Naive thymus-derived CD4-positive, alpha-beta T cell (primary cell): ENCODE measurements at regions not wholly inside any gene's neighbourhood (a gene's known extent, or its start where the extent isn't known, plus 50 kb on each side); places are given as distances from the start of the nearest gene placed in this dataset.
A peak's percentile ranks its signal among the peaks of the same experiment; 100 is the strongest.

Experiments used
- ATAC-seq: fragments of 150-1000 bp; cut with Tn5 transposase; 2 replicates; pipeline ENCODE4 v1.10.0; 2021; ENCODE audit warnings: mild to moderate bottlenecking, moderate library complexity
- CTCF ChIA-PET: fragments of 350-600 bp; sonication (Branson Sonifier 250); formaldehyde crosslinking; loops from one replicate; lab custom pipeline; 2021; ENCODE audit warnings: antibody characterized with exemption; lab: Charles Lee
- POLR2A ChIA-PET: fragments of 350-600 bp; sonication (Branson Sonifier 250); formaldehyde crosslinking; loops from one replicate; lab custom pipeline; 2021; ENCODE audit warnings: antibody characterized with exemption, inconsistent platforms; lab: Charles Lee
- DNase-seq, 9 donors: peaks; one replicate each; pipeline versions ENCODE4 v3.0.0 to v3.0.0-alpha.2; 2020 to 2022; ENCODE audit warnings: mixed read lengths in 1 of 9
- H3K27ac ChIP-seq: one replicate; pipeline ENCODE4 v1.7.0; 2013; ENCODE audit warnings: mild to moderate bottlenecking, low read depth, low read length, moderate library complexity
- H3K27me3 ChIP-seq, 2 donors: one replicate each; pipeline ENCODE4 v1.7.0; 2013; ENCODE audit warnings: low read length in 2 of 2, mild to moderate bottlenecking in 2 of 2, moderate library complexity in 2 of 2; ENCODE audit not compliant: control insufficient read depth in 2 of 2, insufficient read depth in 2 of 2
- H3K36me3 ChIP-seq, 3 experiments: 1 replicate in 2 of 3; 2 replicates in 1 of 3; pipeline ENCODE4 v1.7.0; 2013; ENCODE audit warnings: low read length in 3 of 3, mild to moderate bottlenecking in 3 of 3, moderate library complexity in 1 of 3; ENCODE audit not compliant: insufficient read depth in 3 of 3, control insufficient read depth in 2 of 3
- H3K4me1 ChIP-seq, 2 donors: one replicate each; pipeline ENCODE4 v1.7.0; 2013; ENCODE audit warnings: low read length in 2 of 2, mild to moderate bottlenecking in 2 of 2, moderate library complexity in 1 of 2; ENCODE audit not compliant: control insufficient read depth in 2 of 2, insufficient read depth in 2 of 2
- H3K4me3 ChIP-seq: 2 replicates; pipeline ENCODE4 v1.7.0; 2013; ENCODE audit warnings: mild to moderate bottlenecking, low read length
- H3K9me3 ChIP-seq, 3 experiments: 1 replicate in 2 of 3; 2 replicates in 1 of 3; pipeline ENCODE4 v1.7.0; 2013; ENCODE audit warnings: low read length in 3 of 3; ENCODE audit not compliant: control insufficient read depth in 2 of 3
- H3K27ac Mint-ChIP-seq, 9 donors: one replicate each; pipeline ENCODE4 v1.8.0; 2020 to 2022; ENCODE audit warnings: mixed read lengths in 9 of 9, mild to moderate bottlenecking in 8 of 9, moderate library complexity in 5 of 9, inconsistent platforms in 2 of 9
- H3K27me3 Mint-ChIP-seq, 5 donors: one replicate each; pipeline ENCODE4 v1.8.0; 2021 to 2022; ENCODE audit warnings: mixed read lengths in 5 of 5, mild to moderate bottlenecking in 1 of 5
- H3K36me3 Mint-ChIP-seq, 5 donors: one replicate each; pipeline ENCODE4 v1.8.0; 2020 to 2022; ENCODE audit warnings: mixed read lengths in 5 of 5, mild to moderate bottlenecking in 3 of 5, inconsistent platforms in 1 of 5
- H3K4me1 Mint-ChIP-seq, 7 donors: one replicate each; pipeline ENCODE4 v1.8.0; 2020 to 2022; ENCODE audit warnings: mixed read lengths in 7 of 7, mild to moderate bottlenecking in 3 of 7, inconsistent platforms in 1 of 7
- H3K4me3 Mint-ChIP-seq, 10 donors: one replicate each; pipeline ENCODE4 v1.8.0; 2020 to 2022; ENCODE audit warnings: mild to moderate bottlenecking in 10 of 10, mixed read lengths in 10 of 10, moderate library complexity in 6 of 10, inconsistent platforms in 2 of 10
- H3K9me3 Mint-ChIP-seq, 11 donors: one replicate each; pipeline ENCODE4 v1.8.0; 2020 to 2022; ENCODE audit warnings: mixed read lengths in 11 of 11, mild to moderate bottlenecking in 4 of 11, inconsistent platforms in 1 of 11, moderate library complexity in 1 of 11
- intact Hi-C, 2 donors: fragments of 100-400 bp; cut with micrococcal nuclease; formaldehyde crosslinking; loops; one replicate each; pipeline ENCODE4 v1.15.1; 2023

DNA sequence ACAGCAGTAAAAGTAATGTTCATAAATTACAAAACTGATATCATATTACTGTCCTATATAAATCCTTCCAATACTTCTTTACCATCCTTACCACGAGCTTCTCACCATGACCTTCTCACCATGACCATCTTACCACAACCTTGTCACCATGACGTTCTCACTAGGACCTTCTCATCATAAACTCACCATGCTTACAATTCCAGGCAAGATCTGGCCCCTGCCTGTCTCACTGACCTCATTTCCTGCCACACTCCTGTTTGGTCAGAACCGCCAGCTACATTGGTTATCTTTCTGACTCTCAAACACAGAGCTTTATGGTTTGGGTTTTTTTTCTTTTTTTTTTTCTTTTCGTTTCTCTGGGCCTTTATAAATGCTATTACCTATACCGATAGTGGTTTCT is 827.6 kb downstream of the RNF144A start:
- H3K4me3 Mint-ChIP-seq: peak overlapping the region in 1 of 10 donors; percentile 4
- H3K36me3 ChIP-seq: no peaks in the 10 kb centered on the region
- H3K27me3 Mint-ChIP-seq: peaks cover 0 to 3% (median 0%) of the 10 kb centered on the region in 5 donors
- POLR2A ChIA-PET: no interaction called here
- H3K4me1 ChIP-seq: peaks cover 0 to 32% of the 10 kb centered on the region in 2 donors
- H3K36me3 Mint-ChIP-seq: peaks cover 0 to 69% (median 0%) of the 10 kb centered on the region in 5 donors
- DNase-seq (no peak), ATAC-seq (peak; percentile 83)
- H3K4me3 ChIP-seq: no peak overlapping the region
- peaks cover 0 to 40% (median 2%) of the 10 kb centered on the region in 11 donors for H3K9me3 Mint-ChIP-seq
- peak overlapping the region in 2 of 9 donors; percentile 0 to 30 for H3K27ac Mint-ChIP-seq
- intact Hi-C loops: no loop called here
- no peak overlapping the region for H3K27ac ChIP-seq
- no peaks in the 10 kb centered on the region for H3K9me3 ChIP-seq
- H3K4me1 Mint-ChIP-seq: peaks cover 0 to 27% (median 10%) of the 10 kb centered on the region in 7 donors
- CTCF ChIA-PET: no interaction called here
- no peaks in the 10 kb centered on the region for H3K27me3 ChIP-seq

GRCh38 chr2:7745369-7745768 is 828.2 kb downstream of the RNF144A start:
- H3K27me3 Mint-ChIP-seq: peaks cover 0 to 3% (median 0%) of the 10 kb centered on the region in 5 donors
- H3K27me3 ChIP-seq: no peaks in the 10 kb centered on the region
- H3K4me3 ChIP-seq: no peak overlapping the region
- H3K36me3 ChIP-seq: no peaks in the 10 kb centered on the region
- peaks cover 0 to 39% (median 2%) of the 10 kb centered on the region in 11 donors for H3K9me3 Mint-ChIP-seq
- peaks cover 0 to 32% of the 10 kb centered on the region in 2 donors for H3K4me1 ChIP-seq
- POLR2A ChIA-PET: no interaction called here
- no peak for ATAC-seq
- H3K4me3 Mint-ChIP-seq: no peak overlapping the region
- DNase-seq: no peak
- H3K27ac Mint-ChIP-seq: peak overlapping the region in 1 of 9 donors; percentile 7
- H3K36me3 Mint-ChIP-seq: peaks cover 0 to 66% (median 0%) of the 10 kb centered on the region in 5 donors
- peaks cover 0 to 23% (median 4%) of the 10 kb centered on the region in 7 donors for H3K4me1 Mint-ChIP-seq
- no peak overlapping the region for H3K27ac ChIP-seq
- intact Hi-C loops: no loop called here
- no peaks in the 10 kb centered on the region for H3K9me3 ChIP-seq
- CTCF ChIA-PET: no interaction called here

DNA sequence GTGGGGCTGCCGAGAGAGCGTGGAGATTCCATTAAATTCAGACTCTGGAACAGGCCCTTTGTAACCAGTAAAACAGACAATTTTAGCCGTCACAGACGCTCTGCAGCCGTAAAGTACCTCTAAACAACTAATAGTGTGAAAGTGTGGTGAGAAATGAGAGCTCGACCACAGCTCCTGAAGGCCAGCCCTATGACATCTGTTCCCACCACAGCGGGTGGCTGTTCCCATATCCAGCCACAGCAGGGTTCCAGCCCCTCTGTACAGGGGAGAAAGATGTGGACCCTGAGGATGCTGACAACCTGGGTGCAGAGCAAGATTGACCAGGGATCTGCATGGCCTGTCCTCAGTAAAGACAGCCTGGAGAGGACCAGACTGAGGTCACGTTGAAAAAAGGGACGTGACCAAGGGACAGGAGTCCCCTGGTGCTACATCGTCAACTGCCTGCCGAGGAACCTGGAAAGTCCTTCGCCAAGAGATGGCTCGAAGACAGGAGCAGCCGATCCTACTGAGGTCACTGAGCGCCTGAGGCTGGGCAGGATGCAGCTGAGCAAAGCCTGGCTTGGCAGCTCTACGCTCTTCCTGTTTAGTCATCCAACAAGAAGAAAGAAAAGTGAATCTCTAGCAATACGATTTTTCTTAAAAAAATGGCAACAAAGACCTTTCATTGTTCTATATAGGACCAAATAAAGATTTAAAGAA is 831.7 kb downstream of the RNF144A start:
- Mint-ChIP-seq H3K4me3 (no peak overlapping the region), H3K36me3 (peaks cover 0 to 59% (median 5%) of the 10 kb centered on the region in 5 donors), H3K27ac (no peak overlapping the region), H3K4me1 (peaks cover 0 to 17% (median 0%) of the 10 kb centered on the region in 7 donors), H3K27me3 (peaks cover 0 to 3% (median 0%) of the 10 kb centered on the region in 5 donors), H3K9me3 (peaks cover 0 to 35% (median 8%) of the 10 kb centered on the region in 11 donors)
- peaks cover 0 to 29% of the 10 kb centered on the region in 2 donors for H3K4me1 ChIP-seq
- DNase-seq: no peak
- no peak overlapping the region for H3K27ac ChIP-seq
- ChIA-PET CTCF (no interaction called here), POLR2A (no interaction called here)
- no peaks in the 10 kb centered on the region for H3K27me3 ChIP-seq
- intact Hi-C loops: no loop called here
- no peak overlapping the region for H3K4me3 ChIP-seq
- ATAC-seq: peak; percentile 51
- peaks cover 0 to under 1% (median 0%) of the 10 kb centered on the region in 3 experiments for H3K9me3 ChIP-seq
- H3K36me3 ChIP-seq: no peaks in the 10 kb centered on the region

DNA sequence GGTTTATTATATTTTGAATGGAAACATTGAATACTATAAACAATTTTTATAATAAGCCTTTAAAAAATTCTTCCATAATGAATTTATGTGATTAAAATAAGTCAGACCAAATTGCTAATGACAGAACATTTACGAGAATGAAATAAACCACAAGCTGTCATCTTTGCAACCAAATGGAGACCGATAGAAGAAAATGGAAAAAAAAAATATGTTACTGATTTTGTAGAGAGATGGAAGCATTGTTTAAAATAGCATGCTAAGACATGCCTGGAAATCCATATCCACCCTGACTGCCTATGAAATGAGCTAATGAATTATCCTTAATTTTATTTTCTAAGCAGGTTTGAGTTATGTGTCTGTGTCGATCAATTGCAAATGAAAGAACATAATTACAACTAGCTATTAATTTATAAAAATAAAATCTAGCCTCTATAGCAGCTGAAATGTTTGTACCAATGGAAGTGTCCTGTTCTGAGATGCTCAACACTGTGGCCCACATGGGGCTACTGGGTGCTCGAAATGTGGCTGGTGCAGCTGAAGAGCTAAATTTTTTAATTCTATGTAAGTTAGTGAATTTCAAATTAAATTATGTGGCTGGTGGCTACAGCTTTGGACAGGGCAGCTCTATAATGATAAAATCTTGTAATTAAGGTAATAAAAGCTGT is 832.8 kb downstream of the RNF144A start:
- H3K27ac ChIP-seq: no peak overlapping the region
- H3K9me3 ChIP-seq: peaks cover 0 to 5% (median 0%) of the 10 kb centered on the region in 3 experiments
- Mint-ChIP-seq H3K9me3 (peaks cover 2 to 38% (median 10%) of the 10 kb centered on the region in 11 donors), H3K36me3 (peaks cover 0 to 58% (median 5%) of the 10 kb centered on the region in 5 donors), H3K27ac (no peak overlapping the region), H3K27me3 (no peaks in the 10 kb centered on the region), H3K4me3 (no peak overlapping the region), H3K4me1 (peaks cover 0 to 13% (median 0%) of the 10 kb centered on the region in 7 donors)
- CTCF ChIA-PET: interaction anchor here (0.6 to 1.5 kb wide), 3 partner anchors 9 to 537 kb away, joined by 3 to 4 read pairs (median 4); no protein-coding TSS in a partner anchor
- no peaks in the 10 kb centered on the region for H3K27me3 ChIP-seq
- no peaks in the 10 kb centered on the region for H3K36me3 ChIP-seq
- DNase-seq: no peak
- H3K4me3 ChIP-seq: no peak overlapping the region
- no peak for ATAC-seq
- POLR2A ChIA-PET: no interaction called here
- H3K4me1 ChIP-seq: peaks cover 0 to 22% of the 10 kb centered on the region in 2 donors
- intact Hi-C loops: no loop called here

DNA sequence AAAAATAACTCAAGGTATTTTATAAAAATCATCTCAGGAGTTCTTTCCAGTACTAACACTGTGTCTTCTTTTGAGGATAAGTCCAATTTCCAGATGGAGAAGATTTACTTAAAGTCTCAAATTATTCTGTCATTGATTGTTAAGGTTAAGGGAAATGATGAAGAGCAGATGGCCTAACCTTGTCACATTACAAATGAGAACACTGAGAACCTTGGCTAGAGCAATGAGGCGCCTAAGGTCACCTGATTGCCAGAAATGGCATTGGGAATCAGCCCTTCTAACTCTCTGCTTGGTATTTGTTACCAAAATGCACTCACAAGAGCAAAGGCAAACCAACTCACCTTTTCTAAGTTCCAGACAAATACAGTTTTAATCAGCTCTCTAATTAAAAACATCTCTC is 835.1 kb downstream of the RNF144A start:
- Mint-ChIP-seq H3K27me3 (no peaks in the 10 kb centered on the region), H3K27ac (no peak overlapping the region), H3K4me3 (no peak overlapping the region), H3K36me3 (peaks cover 0 to 64% (median 5%) of the 10 kb centered on the region in 5 donors), H3K4me1 (peaks cover 0 to 5% (median 0%) of the 10 kb centered on the region in 7 donors), H3K9me3 (peaks cover 3 to 47% (median 10%) of the 10 kb centered on the region in 11 donors)
- ChIA-PET POLR2A (no interaction called here), CTCF (no interaction called here)
- Histone ChIP-seq H3K4me3 (no peak overlapping the region), H3K4me1 (peaks cover 0 to 8% of the 10 kb centered on the region in 2 donors), H3K27me3 (no peaks in the 10 kb centered on the region), H3K36me3 (no peaks in the 10 kb centered on the region), H3K27ac (no peak overlapping the region), H3K9me3 (peaks cover 0 to 5% (median 0%) of the 10 kb centered on the region in 3 experiments)
- no peak for ATAC-seq
- intact Hi-C loops: no loop called here
- DNase-seq: no peak

GRCh38 chr2:7753777-7754176 is 836.6 kb downstream of the RNF144A start:
- no peak overlapping the region for H3K4me3 ChIP-seq
- H3K4me1 ChIP-seq: peaks cover 0 to 5% of the 10 kb centered on the region in 2 donors
- ChIA-PET CTCF (no interaction called here), POLR2A (no interaction called here)
- H3K9me3 ChIP-seq: peaks cover 0 to 5% (median 0%) of the 10 kb centered on the region in 3 experiments
- DNase-seq: no peak
- Mint-ChIP-seq H3K4me3 (no peak overlapping the region), H3K36me3 (peaks cover 0 to 65% (median 5%) of the 10 kb centered on the region in 5 donors), H3K27me3 (no peaks in the 10 kb centered on the region), H3K4me1 (peaks cover 0 to 13% (median 0%) of the 10 kb centered on the region in 7 donors), H3K9me3 (peaks cover 3 to 49% (median 10%) of the 10 kb centered on the region in 11 donors), H3K27ac (no peak overlapping the region)
- ATAC-seq: no peak
- H3K27ac ChIP-seq: no peak overlapping the region
- no peaks in the 10 kb centered on the region for H3K27me3 ChIP-seq
- no peaks in the 10 kb centered on the region for H3K36me3 ChIP-seq
- intact Hi-C loops: no loop called here
